ENCODE measurements at regions not wholly inside any gene's neighbourhood (a gene's known extent, or its start where the extent isn't known, plus 50 kb on each side); places are given as distances from the start of the nearest gene placed in this dataset.

DNA sequence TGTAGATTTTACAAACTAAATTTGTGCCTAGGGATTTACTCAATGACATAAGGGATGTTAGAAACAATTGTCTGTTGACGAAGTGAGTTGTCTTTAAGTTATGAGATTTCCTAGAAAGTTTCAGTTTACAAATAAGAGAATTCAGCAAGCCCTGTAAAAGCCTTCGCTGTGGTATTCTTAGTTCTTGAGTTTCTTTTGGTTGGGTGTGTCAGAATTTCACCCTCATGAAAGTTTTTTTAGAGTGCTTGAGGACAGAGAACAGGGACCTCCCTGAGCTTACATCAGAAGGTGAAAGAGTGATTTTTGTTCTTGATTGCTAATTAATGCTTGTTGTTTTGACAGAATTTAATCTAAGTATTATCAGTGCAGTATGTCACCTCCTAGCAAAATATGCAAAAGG, 2628.2 kb downstream of the ARAP2 start:
- Histone ChIP-seq H3K4me3 (ENCODE audit: low read depth in 2 of 2, low read length in 2 of 2) (no peak overlapping the region), H3K27me3 (ENCODE audit: control insufficient read depth, insufficient read depth, low read length) (no peaks in the 10 kb centered on the region), H3K9me3 (ENCODE audit: control insufficient read depth, insufficient read depth, low read depth, low read length) (no peaks in the 10 kb centered on the region), H3K27ac (ENCODE audit: low read length) (no peak overlapping the region), H3K4me1 (ENCODE audit: control insufficient read depth, insufficient read depth, low read length) (no peaks in the 10 kb centered on the region), H3K36me3 (ENCODE audit: control insufficient read depth, insufficient read depth, low read length) (no peaks in the 10 kb centered on the region)
- intact Hi-C loops (cut with micrococcal nuclease; ENCODE audit: unreplicated experiment), result no loop called here
- DNase-seq (ENCODE audit: low read depth, low spot score), result no peak
- no peak for ATAC-seq
- in situ Hi-C loops (cut with HindIII; ENCODE audit: low pct_unique_long_range_greater_than_20kb, low sequenced_read_pairs), result no loop called here
- POLR2A ChIA-PET, result no interaction called here
- CTCF ChIA-PET, result no interaction called here
- no TSS peak for BruUV-seq (replicated peaks)
- TF ChIP-seq CTCF (IDR thresholded peaks at IDR 0.05) (no peak), SIN3A (IDR thresholded peaks at IDR 0.05; ENCODE audit: borderline replicate concordance, insufficient read depth, low read depth, low read length) (no peak), TCF7L2 (IDR thresholded peaks at IDR 0.05; ENCODE audit: low read depth, low read length) (no peak), POLR2AphosphoS5 (IDR thresholded peaks at IDR 0.05; ENCODE audit: low read depth, low read length) (no peak)
- TF ChIP-seq, protein P1, sequence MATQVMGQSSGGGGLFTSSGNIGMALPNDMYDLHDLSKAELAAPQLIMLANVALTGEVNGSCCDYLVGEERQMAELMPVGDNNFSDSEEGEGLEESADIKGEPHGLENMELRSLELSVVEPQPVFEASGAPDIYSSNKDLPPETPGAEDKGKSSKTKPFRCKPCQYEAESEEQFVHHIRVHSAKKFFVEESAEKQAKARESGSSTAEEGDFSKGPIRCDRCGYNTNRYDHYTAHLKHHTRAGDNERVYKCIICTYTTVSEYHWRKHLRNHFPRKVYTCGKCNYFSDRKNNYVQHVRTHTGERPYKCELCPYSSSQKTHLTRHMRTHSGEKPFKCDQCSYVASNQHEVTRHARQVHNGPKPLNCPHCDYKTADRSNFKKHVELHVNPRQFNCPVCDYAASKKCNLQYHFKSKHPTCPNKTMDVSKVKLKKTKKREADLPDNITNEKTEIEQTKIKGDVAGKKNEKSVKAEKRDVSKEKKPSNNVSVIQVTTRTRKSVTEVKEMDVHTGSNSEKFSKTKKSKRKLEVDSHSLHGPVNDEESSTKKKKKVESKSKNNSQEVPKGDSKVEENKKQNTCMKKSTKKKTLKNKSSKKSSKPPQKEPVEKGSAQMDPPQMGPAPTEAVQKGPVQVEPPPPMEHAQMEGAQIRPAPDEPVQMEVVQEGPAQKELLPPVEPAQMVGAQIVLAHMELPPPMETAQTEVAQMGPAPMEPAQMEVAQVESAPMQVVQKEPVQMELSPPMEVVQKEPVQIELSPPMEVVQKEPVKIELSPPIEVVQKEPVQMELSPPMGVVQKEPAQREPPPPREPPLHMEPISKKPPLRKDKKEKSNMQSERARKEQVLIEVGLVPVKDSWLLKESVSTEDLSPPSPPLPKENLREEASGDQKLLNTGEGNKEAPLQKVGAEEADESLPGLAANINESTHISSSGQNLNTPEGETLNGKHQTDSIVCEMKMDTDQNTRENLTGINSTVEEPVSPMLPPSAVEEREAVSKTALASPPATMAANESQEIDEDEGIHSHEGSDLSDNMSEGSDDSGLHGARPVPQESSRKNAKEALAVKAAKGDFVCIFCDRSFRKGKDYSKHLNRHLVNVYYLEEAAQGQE (IDR thresholded peaks at IDR 0.05; ENCODE audit: insufficient read depth in 1 of 2, low read depth in 2 of 2, low read length in 1 of 2), result no peak

DNA sequence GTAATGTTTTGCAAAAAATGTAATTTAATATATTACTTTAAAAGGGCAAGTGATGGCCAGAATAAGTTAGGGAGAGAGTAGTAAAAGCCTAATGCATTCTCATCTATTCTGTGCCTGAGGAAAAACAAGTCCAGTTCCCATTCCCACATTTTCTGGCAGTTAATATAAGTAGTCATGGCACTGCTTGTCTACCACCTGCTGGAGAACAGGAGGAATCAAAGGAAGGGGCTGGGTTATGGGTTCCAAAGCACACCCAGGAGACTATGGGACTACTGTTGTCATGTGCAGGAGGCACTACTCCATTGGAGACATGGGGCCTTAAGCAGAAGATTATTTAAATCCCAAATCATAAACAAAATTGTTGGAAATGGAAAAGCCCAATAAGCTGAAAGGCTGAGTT, 2618.6 kb downstream of the ARAP2 start:
- ATAC-seq (no peak), DNase-seq (ENCODE audit: low read depth, low spot score) (no peak)
- H3K4me3 ChIP-seq (ENCODE audit: low read depth in 2 of 2, low read length in 2 of 2), result no peak overlapping the region
- in situ Hi-C loops (cut with HindIII; ENCODE audit: low pct_unique_long_range_greater_than_20kb, low sequenced_read_pairs) (no loop called here), intact Hi-C loops (cut with micrococcal nuclease; ENCODE audit: unreplicated experiment) (no loop called here)
- ChIA-PET POLR2A (no interaction called here), CTCF (no interaction called here)
- BruUV-seq (replicated peaks), result no TSS peak
- no peaks in the 10 kb centered on the region for H3K36me3 ChIP-seq (ENCODE audit: control insufficient read depth, insufficient read depth, low read length)
- no peaks in the 10 kb centered on the region for H3K4me1 ChIP-seq (ENCODE audit: control insufficient read depth, insufficient read depth, low read length)
- no peak for TF ChIP-seq SIN3A (IDR thresholded peaks at IDR 0.05; ENCODE audit: borderline replicate concordance, insufficient read depth, low read depth, low read length)
- TF ChIP-seq CTCF (IDR thresholded peaks at IDR 0.05), result 0 out of 2 replicates have a peak, but pooled peaks have one; percentile 11
- no peak for TF ChIP-seq TCF7L2 (IDR thresholded peaks at IDR 0.05; ENCODE audit: low read depth, low read length)
- H3K27me3 ChIP-seq (ENCODE audit: control insufficient read depth, insufficient read depth, low read length), result no peaks in the 10 kb centered on the region
- no peak overlapping the region for H3K27ac ChIP-seq (ENCODE audit: low read length)
- H3K9me3 ChIP-seq (ENCODE audit: control insufficient read depth, insufficient read depth, low read depth, low read length), result no peaks in the 10 kb centered on the region

DNA sequence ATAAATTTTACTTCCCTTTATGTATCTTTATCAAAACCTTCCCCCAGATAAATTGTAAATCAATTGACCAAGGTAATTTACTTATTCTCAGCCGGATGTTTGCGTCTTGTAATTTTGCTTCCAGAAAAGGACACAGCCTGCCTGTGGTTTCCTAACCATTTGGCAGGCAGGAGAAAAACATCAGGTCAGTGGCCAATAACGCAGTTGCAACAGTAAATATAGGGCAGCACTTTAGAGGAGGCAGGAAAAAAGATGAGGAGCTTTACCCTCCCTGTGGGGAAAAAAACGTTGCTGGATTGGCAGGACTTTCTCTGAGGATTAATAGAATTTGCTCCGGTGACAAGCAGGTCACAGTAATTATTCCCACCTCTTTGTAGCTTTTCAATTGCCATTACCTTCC, 2618.1 kb downstream of the ARAP2 start:
- H3K4me3 ChIP-seq (ENCODE audit: low read depth in 2 of 2, low read length in 2 of 2), result no peak overlapping the region
- in situ Hi-C loops (cut with HindIII; ENCODE audit: low pct_unique_long_range_greater_than_20kb, low sequenced_read_pairs), result no loop called here
- no peaks in the 10 kb centered on the region for H3K9me3 ChIP-seq (ENCODE audit: control insufficient read depth, insufficient read depth, low read depth, low read length)
- DNase-seq (ENCODE audit: low read depth, low spot score) (no peak), ATAC-seq (no peak)
- H3K27me3 ChIP-seq (ENCODE audit: control insufficient read depth, insufficient read depth, low read length), result no peaks in the 10 kb centered on the region
- no peak overlapping the region for H3K27ac ChIP-seq (ENCODE audit: low read length)
- ChIA-PET POLR2A (no interaction called here), CTCF (no interaction called here)
- H3K4me1 ChIP-seq (ENCODE audit: control insufficient read depth, insufficient read depth, low read length), result no peaks in the 10 kb centered on the region
- H3K36me3 ChIP-seq (ENCODE audit: control insufficient read depth, insufficient read depth, low read length), result no peaks in the 10 kb centered on the region
- TF ChIP-seq TCF7L2 (IDR thresholded peaks at IDR 0.05; ENCODE audit: low read depth, low read length) (no peak), POLR2AphosphoS5 (IDR thresholded peaks at IDR 0.05; ENCODE audit: low read depth, low read length) (no peak), SIN3A (IDR thresholded peaks at IDR 0.05; ENCODE audit: borderline replicate concordance, insufficient read depth, low read depth, low read length) (no peak), CTCF (IDR thresholded peaks at IDR 0.05) (no peak)
- TF ChIP-seq, protein P1 (IDR thresholded peaks at IDR 0.05; ENCODE audit: insufficient read depth in 1 of 2, low read depth in 2 of 2, low read length in 1 of 2), result no peak
- BruUV-seq (replicated peaks), result no TSS peak
- intact Hi-C loops (cut with micrococcal nuclease; ENCODE audit: unreplicated experiment), result no loop called here

Data from Panc1 (cell line).